H7 (cell line): ENCODE measurements at regions not wholly inside any gene's neighbourhood (a gene's known extent, or its start where the extent isn't known, plus 50 kb on each side); places are given as distances from the start of the nearest gene placed in this dataset.
A peak's percentile ranks its signal among the peaks of the same experiment; 100 is the strongest.

ENCODE experiments used
- DNase-seq: peaks from one replicate; pipeline ENCODE4 v3.0.0; 2012
- H3K27me3 ChIP-seq: 2 replicates; pipeline ENCODE4 v1.6.0; 2011; ENCODE audit warnings: mild to moderate bottlenecking, low read length; ENCODE audit not compliant: control insufficient read depth, insufficient read depth
- H3K36me3 ChIP-seq: replicated peaks from 2 replicates; pipeline ENCODE4 v1.5.1; 2011; ENCODE audit warnings: low read length; ENCODE audit not compliant: control insufficient read depth, insufficient read depth
- H3K4me3 ChIP-seq: 2 replicates; pipeline ENCODE4 v1.5.1; 2011; ENCODE audit warnings: low read depth, mild to moderate bottlenecking, control low read depth, low read length, moderate library complexity; ENCODE audit not compliant: insufficient read depth

GRCh38 chr17:79301469-79301868 is 226.8 kb downstream of the ENGASE start:
- DNase-seq: no peak
- Histone ChIP-seq H3K36me3 (no peaks in the 10 kb centered on the region), H3K27me3 (no peaks in the 10 kb centered on the region; the same call in 1 of the 2 replicates), H3K4me3 (no peak overlapping the region)

DNA sequence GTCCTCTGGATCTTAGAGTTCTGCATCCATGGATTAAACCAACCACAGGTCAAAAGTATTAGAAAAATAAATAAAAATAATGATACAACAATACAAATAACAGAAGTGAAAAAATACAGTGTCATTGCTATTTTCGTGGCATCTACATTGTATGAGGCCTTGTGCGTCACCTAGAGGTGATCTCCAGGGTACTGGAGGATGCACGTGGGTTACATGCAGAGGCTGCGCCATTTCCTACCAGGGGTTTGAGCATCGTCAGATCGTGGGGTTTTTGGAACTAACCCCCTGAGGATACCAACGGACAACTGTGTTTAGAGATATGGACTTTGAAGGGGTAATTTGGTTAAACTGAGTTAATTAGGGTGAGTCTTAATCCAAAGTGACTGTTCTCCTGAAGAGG is 224.7 kb downstream of the ENGASE start:
- DNase-seq: no peak
- no peaks in the 10 kb centered on the region for H3K36me3 ChIP-seq
- H3K4me3 ChIP-seq: no peak overlapping the region
- peaks cover 1% of the 10 kb centered on the region; the same call in 1 of the 2 replicates for H3K27me3 ChIP-seq

DNA sequence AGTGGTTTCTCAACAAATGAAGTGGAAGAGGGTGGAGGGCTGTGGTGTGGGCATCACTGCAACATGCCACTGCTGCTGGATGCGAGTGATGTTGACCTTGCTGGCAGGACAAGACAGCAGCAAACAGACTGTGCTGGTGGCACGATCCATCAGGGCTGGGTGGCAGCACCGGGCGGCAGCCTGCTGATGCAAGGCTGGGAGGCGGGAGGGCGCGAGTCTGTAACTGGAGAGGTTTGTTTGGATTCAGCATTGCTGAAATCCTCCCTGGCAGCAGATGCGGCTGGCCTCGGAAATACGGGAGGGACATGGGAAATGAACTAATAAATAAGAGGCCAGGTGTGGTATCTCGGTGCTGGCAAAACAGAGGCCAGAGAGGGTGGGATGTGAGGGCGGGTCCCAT is 224.2 kb downstream of the ENGASE start:
- Histone ChIP-seq H3K4me3 (no peak overlapping the region), H3K36me3 (no peaks in the 10 kb centered on the region), H3K27me3 (peaks cover 1% of the 10 kb centered on the region; the same call in 1 of the 2 replicates)
- no peak for DNase-seq

DNA sequence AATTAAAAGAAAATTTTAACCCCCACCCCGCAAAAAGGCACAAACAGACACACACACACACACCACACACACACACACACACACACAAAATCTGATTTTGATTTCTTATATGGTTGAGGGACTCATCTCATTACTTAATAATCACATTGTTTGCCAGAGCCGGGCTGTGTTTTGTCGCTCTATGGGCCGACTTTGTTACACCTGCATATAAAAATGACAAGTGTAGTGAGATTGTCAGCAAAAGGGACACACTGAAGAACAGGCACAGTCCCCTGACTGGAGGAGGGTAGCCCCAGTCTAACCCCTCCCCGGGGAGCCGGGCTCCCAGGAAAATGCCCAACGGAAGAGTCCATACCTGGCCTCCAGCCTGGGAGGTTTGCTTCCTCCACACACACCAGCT is 221.6 kb downstream of the ENGASE start:
- DNase-seq: no peak
- Histone ChIP-seq H3K36me3 (no peaks in the 10 kb centered on the region), H3K27me3 (peaks cover 1% of the 10 kb centered on the region; the same call in 1 of the 2 replicates)

DNA sequence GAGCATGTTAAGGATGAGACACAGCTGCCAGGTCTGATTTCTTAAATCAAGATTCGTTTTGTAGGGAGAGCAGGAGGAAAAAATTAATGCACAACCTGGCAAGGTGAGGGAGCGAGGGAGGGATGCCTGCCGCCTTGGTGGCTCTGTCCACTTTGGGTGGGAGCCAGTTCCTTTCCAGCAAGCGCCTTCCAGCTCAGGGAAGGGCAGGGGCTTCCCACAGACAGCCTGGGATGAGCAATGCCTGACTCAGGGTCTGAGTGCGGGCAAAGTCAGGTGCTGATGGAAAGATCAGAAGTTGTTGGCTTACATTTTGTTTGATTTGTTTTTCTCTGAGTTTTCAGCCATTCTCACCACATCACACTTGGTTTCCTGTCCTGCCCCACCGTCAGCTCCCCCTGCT is 220.7 kb downstream of the ENGASE start:
- no peak overlapping the region for H3K4me3 ChIP-seq
- no peak for DNase-seq
- H3K27me3 ChIP-seq: peaks cover 1% of the 10 kb centered on the region; the same call in 1 of the 2 replicates
- H3K36me3 ChIP-seq: no peaks in the 10 kb centered on the region

More for the DNA sequence above, 221.6 kb downstream of the ENGASE start:
- no peak overlapping the region for H3K4me3 ChIP-seq

DNA sequence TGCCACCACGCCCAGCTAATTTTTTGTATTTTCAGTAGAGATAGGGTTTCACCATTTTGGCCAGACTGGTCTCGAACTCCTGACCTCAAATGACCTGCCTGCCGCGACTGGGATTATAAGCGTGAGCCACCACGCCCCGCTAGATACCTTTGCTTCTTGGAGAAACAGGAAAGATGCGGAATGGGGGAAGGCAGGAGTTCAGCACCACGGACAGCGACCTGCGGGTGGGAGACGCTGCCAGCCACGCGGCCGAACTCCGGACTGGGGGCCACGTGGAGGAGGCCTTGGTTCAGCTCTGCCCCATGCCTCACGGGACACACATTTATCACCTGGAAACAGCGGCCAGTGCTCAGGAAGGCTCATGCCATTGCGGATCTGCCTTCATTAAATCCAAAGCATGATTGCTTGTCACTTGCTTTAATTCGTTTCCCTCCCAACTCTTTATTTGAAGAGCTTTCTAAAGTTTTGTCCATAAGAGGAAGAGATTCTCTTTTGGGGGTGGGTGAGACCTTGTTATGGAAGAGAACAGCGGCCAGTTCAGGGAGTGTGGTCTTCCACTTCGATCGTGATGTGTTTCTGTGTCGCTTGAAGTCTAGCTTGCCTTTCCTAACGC is 219.9 kb downstream of the ENGASE start:
- Histone ChIP-seq H3K27me3 (peaks cover 1% of the 10 kb centered on the region; the same call in 1 of the 2 replicates), H3K36me3 (no peaks in the 10 kb centered on the region), H3K4me3 (no peak overlapping the region)
- DNase-seq: peak; percentile 93

- no peak for DNase-seq
- peaks cover 1% of the 10 kb centered on the region; the same call in 1 of the 2 replicates for H3K27me3 ChIP-seq
- no peaks in the 10 kb centered on the region for H3K36me3 ChIP-seq
- H3K4me3 ChIP-seq: no peak overlapping the region
These were observed 217.9 kb downstream of the ENGASE start for GRCh38 chr17:79292501-79292900.

GRCh38 chr17:79291391-79291790 is 216.8 kb downstream of the ENGASE start:
- no peak overlapping the region for H3K4me3 ChIP-seq
- DNase-seq: no peak
- H3K27me3 ChIP-seq: peaks cover 1% of the 10 kb centered on the region; the same call in 1 of the 2 replicates
- no peaks in the 10 kb centered on the region for H3K36me3 ChIP-seq

GRCh38 chr17:79290726-79291125 is 216.1 kb downstream of the ENGASE start:
- no peak for DNase-seq
- Histone ChIP-seq H3K27me3 (peaks cover 1% of the 10 kb centered on the region), H3K4me3 (no peak overlapping the region), H3K36me3 (no peaks in the 10 kb centered on the region)

- no peak for DNase-seq
- Histone ChIP-seq H3K4me3 (no peak overlapping the region), H3K36me3 (no peaks in the 10 kb centered on the region), H3K27me3 (no peaks in the 10 kb centered on the region; the same call in 1 of the 2 replicates)
These were observed 214.3 kb downstream of the ENGASE start for GRCh38 chr17:79288950-79289349.

DNA sequence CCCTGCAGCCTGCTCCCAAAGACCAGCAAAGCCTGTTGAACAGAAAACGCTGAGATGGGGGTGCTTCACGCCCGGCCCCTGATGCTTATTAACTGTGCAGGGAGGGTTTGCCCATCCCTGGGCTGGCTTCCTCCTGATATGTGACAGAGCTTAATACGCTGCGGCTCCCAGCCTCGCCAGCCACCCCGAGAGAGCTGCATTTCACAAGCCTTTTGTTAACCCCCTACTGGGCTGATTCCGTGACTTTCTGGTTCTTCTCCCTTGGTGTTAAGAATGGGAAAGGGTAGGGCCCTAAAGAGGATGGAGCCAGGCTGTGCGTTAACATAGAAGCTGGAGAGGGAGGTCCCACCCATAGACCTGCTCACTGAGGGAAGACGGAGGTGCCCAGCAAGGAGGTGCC is 211.8 kb downstream of the ENGASE start:
- DNase-seq: no peak
- Histone ChIP-seq H3K36me3 (no peaks in the 10 kb centered on the region), H3K4me3 (no peak overlapping the region), H3K27me3 (no peaks in the 10 kb centered on the region; the same call in 1 of the 2 replicates)

DNA sequence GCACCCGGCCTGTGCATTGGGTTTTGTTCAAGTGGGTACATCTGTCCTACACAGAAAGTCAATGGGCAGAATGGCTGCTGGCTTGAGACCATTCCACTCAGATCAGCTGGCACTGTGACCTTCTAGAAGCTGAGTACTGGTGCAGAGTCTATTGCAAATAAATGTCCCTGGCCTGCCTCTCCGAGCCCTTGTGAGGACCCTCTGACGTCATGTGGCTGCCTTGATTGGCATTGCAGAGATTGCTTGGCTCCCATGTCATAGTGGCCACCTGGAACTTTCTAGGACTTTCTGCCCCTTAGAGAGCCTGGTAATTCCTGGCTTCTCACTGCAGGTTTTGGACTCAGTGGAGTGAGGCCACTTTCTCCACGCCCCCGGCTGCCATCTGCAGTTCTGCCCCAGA is 211.3 kb downstream of the ENGASE start:
- Histone ChIP-seq H3K4me3 (no peak overlapping the region), H3K36me3 (no peaks in the 10 kb centered on the region), H3K27me3 (no peaks in the 10 kb centered on the region; the same call in 1 of the 2 replicates)
- no peak for DNase-seq

GRCh38 chr17:79282294-79282693 is 207.7 kb downstream of the ENGASE start:
- Histone ChIP-seq H3K36me3 (no peaks in the 10 kb centered on the region), H3K27me3 (no peaks in the 10 kb centered on the region; the same call in 1 of the 2 replicates)
- DNase-seq: no peak

GRCh38 chr17:79281803-79282202 is 207.2 kb downstream of the ENGASE start:
- Histone ChIP-seq H3K27me3 (no peaks in the 10 kb centered on the region; the same call in 1 of the 2 replicates), H3K4me3 (no peak overlapping the region), H3K36me3 (no peaks in the 10 kb centered on the region)
- no peak for DNase-seq

More at GRCh38 chr17:79282294-79282693, 207.7 kb downstream of the ENGASE start:
- H3K4me3 ChIP-seq: no peak overlapping the region

- no peaks in the 10 kb centered on the region for H3K36me3 ChIP-seq
- no peak overlapping the region for H3K4me3 ChIP-seq
- H3K27me3 ChIP-seq: no peaks in the 10 kb centered on the region; the same call in 1 of the 2 replicates
- DNase-seq: no peak
These were observed 206.4 kb downstream of the ENGASE start for GRCh38 chr17:79280866-79281572.
